Adrenal gland (tissue), 9 donors: ENCODE measurements at regions not wholly inside any gene's neighbourhood (a gene's known extent, or its start where the extent isn't known, plus 50 kb on each side); places are given as distances from the start of the nearest gene placed in this dataset.

Source experiments
- DNase-seq, 7 donors: peaks; one replicate each; pipeline ENCODE4 v3.0.0-alpha.2; 2019 to 2020
- H3K27ac ChIP-seq, 5 donors: fragments of 200-600 bp; sonication (generic) in 4 of 5; 1 replicate in 3 of 5; 2 replicates in 2 of 5; pipeline versions ENCODE4 v1.5.1 to v1.8.0; 2016 to 2020; ENCODE audit warnings: mild to moderate bottlenecking in 1 of 5
- H3K27me3 ChIP-seq: fragments of 200-600 bp; 2 replicates; pipeline ENCODE4 v1.8.0; 2021
- H3K36me3 ChIP-seq, 2 donors: fragments of 200-600 bp; replicated peaks in 1 of 2; 1 replicate in 1 of 2; 2 replicates in 1 of 2; pipeline versions ENCODE4 v1.5.1 to v1.8.0; 2018 to 2022
- H3K4me1 ChIP-seq, 2 donors: fragments of 200-600 bp; replicated peaks in 1 of 2; 1 replicate in 1 of 2; 2 replicates in 1 of 2; pipeline versions ENCODE4 v1.5.1 to v1.8.0; 2018 to 2021
- H3K4me3 ChIP-seq, 4 donors: fragments of 200-600 bp; sonication (generic) in 3 of 4; one replicate each; pipeline ENCODE4 v1.5.1; 2016 to 2018
- H3K9me3 ChIP-seq, 3 donors: fragments of 200-600 bp; sonication (generic) in 1 of 3; replicated peaks in 1 of 3; 1 replicate in 2 of 3; 2 replicates in 1 of 3; pipeline versions ENCODE4 v1.5.1 to v1.8.0; 2016 to 2021
- POLR2A ChIP-seq, 2 donors: fragments of 450-650 bp; IDR thresholded peaks; one replicate each; pipeline ENCODE4 v1.6.1; 2017; ENCODE audit warnings: antibody characterized with exemption in 2 of 2, mild to moderate bottlenecking in 2 of 2, moderate library complexity in 1 of 2
- WGBS, 4 donors: extraction: QIAGEN DNeasy Blood & Tissue Kit in 2 of 4; methylation state at CpG; one replicate each; pipeline versions ENCODE4 v1.1.5 to v1.1.7; 2013 to 2017; 5-methylcytosine and 5-hydroxymethylcytosine counted together
- intact Hi-C, 2 donors: fragments of 100-400 bp; cut with DNase I; formaldehyde crosslinking; loops; one replicate each; pipeline versions ENCODE4 v1.14.1 to v1.15.0; 2022 to 2023
- TF ChIP-seq, protein P1 (sequence below), 6 experiments: fragments of 450-650 bp in 4 of 6; fragments of 200-600 bp in 2 of 6; sonication (generic) in 1 of 6; IDR thresholded peaks; 1 replicate in 5 of 6; 2 replicates in 1 of 6; pipeline versions ENCODE4 v1.5.1 to v1.8.0; 2016 to 2021; ENCODE audit warnings: antibody characterized with exemption in 6 of 6, mild to moderate bottlenecking in 2 of 6, moderate library complexity in 1 of 6
- donor health status: healthy with polysubstance abuse.
- donor health status: Bipolar disorder and iron deficiency.
- donor health status: DM: yes; HTN: yes; CAD: no.
- donor health status: DM: no; HTN: no; CAD: no.
- donor health status: DM: no; HTN: no; CAD: no.

DNA sequence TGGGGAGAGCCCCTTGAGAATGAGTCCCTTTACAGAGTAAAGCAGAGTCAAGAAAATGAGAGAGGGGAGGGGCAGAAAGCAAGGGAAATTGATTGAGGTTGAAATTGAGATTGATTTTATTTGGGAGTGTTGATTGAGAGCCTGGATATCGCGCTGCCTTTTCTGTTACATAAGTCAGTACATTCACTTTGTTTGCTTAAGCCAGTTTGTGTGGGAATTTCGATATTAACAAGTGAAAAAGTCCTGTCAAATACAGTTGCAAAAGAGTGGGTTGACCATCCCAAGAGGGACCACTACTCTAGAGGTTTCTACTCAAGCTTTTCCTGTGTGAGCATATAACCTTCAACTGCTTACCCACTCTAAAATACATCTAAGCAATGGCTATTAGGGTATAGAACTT lies 331.4 kb upstream of the AZI2 start:
- H3K9me3 ChIP-seq = no peaks in the 10 kb centered on the region
- 81 to 93% (median 87%) methylated on average over 3 of the region's 3 CpGs for WGBS, 4 donors
- no peaks in the 10 kb centered on the region for H3K27me3 ChIP-seq
- intact Hi-C loops = no loop called here
- no peak for DNase-seq
- TF ChIP-seq, protein P1, sequence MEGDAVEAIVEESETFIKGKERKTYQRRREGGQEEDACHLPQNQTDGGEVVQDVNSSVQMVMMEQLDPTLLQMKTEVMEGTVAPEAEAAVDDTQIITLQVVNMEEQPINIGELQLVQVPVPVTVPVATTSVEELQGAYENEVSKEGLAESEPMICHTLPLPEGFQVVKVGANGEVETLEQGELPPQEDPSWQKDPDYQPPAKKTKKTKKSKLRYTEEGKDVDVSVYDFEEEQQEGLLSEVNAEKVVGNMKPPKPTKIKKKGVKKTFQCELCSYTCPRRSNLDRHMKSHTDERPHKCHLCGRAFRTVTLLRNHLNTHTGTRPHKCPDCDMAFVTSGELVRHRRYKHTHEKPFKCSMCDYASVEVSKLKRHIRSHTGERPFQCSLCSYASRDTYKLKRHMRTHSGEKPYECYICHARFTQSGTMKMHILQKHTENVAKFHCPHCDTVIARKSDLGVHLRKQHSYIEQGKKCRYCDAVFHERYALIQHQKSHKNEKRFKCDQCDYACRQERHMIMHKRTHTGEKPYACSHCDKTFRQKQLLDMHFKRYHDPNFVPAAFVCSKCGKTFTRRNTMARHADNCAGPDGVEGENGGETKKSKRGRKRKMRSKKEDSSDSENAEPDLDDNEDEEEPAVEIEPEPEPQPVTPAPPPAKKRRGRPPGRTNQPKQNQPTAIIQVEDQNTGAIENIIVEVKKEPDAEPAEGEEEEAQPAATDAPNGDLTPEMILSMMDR (IDR thresholded peaks at IDR 0.05) = no peak
- no peak for TF ChIP-seq POLR2A (IDR thresholded peaks at IDR 0.05)
- no peaks in the 10 kb centered on the region for H3K36me3 ChIP-seq
- H3K4me3 ChIP-seq = no peak overlapping the region
- H3K4me1 ChIP-seq = no peaks in the 10 kb centered on the region
- H3K27ac ChIP-seq = no peak overlapping the region

DNA sequence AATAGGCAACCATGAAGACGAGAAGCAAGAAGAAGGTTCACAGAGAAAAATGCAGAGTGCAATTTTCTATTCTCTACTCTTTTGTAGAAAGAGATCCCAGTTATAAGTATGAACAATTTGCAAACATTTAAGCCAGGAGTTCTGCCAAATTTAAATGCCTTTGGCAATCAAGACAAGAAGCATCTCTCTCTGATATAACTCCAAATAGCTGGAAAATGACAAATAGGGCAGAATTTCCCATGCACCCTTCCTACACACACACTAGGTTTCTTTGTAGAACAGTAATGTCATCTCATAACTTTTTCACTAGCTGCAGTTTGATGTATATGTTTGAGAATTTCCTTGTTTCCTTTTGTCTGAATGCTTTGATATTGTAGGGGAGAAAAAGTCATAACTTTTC lies 333.5 kb upstream of the AZI2 start:
- DNase-seq = no peak
- H3K9me3 ChIP-seq = no peaks in the 10 kb centered on the region
- WGBS, 4 donors = 64 to 89% (median 79%) methylated on average over 1 of the region's 1 CpG
- no peak for TF ChIP-seq POLR2A (IDR thresholded peaks at IDR 0.05)
- TF ChIP-seq, protein P1 (IDR thresholded peaks at IDR 0.05) = no peak
- H3K27ac ChIP-seq = no peak overlapping the region
- H3K4me1 ChIP-seq = no peaks in the 10 kb centered on the region
- H3K36me3 ChIP-seq = no peaks in the 10 kb centered on the region
- intact Hi-C loops = no loop called here
- H3K4me3 ChIP-seq = no peak overlapping the region
- no peaks in the 10 kb centered on the region for H3K27me3 ChIP-seq

DNA sequence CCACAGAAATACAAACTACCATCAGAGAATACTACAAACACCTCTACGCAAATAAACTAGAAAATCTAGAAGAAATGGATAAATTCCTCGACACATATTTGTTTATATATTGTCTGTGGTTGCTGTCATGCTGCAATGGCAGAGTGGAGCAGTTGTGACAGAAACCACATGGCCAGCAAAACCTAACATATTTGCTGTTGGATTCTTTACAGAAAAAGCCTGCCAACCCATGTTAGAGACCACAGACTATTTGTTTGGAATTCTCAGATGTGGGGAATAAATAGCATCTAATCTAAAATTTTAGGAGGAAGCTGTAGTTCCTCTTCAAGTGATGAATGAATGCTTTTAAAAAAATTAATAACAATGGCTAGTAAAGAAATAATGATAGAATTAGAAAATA lies 341.6 kb upstream of the AZI2 start:
- TF ChIP-seq, protein P1 (IDR thresholded peaks at IDR 0.05) = no peak
- no peak for TF ChIP-seq POLR2A (IDR thresholded peaks at IDR 0.05)
- no peak for DNase-seq
- no peaks in the 10 kb centered on the region for H3K4me1 ChIP-seq
- WGBS, 4 donors = 84 to 95% (median 90%) methylated on average over 2 of the region's 2 CpGs
- intact Hi-C loops = no loop called here
- no peak overlapping the region for H3K27ac ChIP-seq
- H3K9me3 ChIP-seq = no peaks in the 10 kb centered on the region
- H3K27me3 ChIP-seq = no peaks in the 10 kb centered on the region
- no peak overlapping the region for H3K4me3 ChIP-seq
- no peaks in the 10 kb centered on the region for H3K36me3 ChIP-seq

DNA sequence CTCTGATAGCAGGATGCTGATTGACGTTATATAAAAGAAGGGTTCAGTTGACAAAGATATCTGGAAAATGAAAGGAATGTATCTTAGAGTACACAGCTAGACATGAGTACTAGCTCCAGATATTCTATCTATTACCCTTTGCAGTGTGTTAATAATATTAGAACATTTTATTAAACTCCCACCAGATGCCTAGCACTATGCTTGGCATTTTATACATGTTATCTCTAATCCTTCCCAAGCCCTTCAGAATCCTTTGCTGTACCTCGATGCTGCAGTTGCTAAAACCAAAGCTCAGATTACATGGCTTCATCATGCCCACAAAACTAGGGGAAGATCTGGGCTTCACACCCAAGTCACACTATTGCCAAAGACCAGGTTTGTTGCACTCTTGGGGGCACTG lies 350.1 kb upstream of the AZI2 start:
- no peak for TF ChIP-seq POLR2A (IDR thresholded peaks at IDR 0.05)
- TF ChIP-seq, protein P1 (IDR thresholded peaks at IDR 0.05) = no peak
- intact Hi-C loops = no loop called here
- Histone ChIP-seq H3K36me3 (no peaks in the 10 kb centered on the region), H3K27me3 (no peaks in the 10 kb centered on the region), H3K4me1 (no peaks in the 10 kb centered on the region), H3K27ac (no peak overlapping the region), H3K4me3 (no peak overlapping the region), H3K9me3 (no peaks in the 10 kb centered on the region)
- WGBS, 4 donors = 83 to 92% (median 86%) methylated on average over 2 of the region's 2 CpGs
- DNase-seq = no peak
